Neural crest cell (in vitro differentiated cells): ENCODE measurements at regions not wholly inside any gene's neighbourhood (a gene's known extent, or its start where the extent isn't known, plus 50 kb on each side); places are given as distances from the start of the nearest gene placed in this dataset.

Experiments used
- DNase-seq: peaks from one replicate; pipeline ENCODE4 v3.0.0; 2021; ENCODE audit warnings: low read depth, mixed read lengths, low spot score
- H3K27ac Mint-ChIP-seq: one replicate; pipeline ENCODE4 v1.8.0; 2021; ENCODE audit warnings: mild to moderate bottlenecking, mixed read lengths; ENCODE audit not compliant: unreplicated experiment
- H3K27me3 Mint-ChIP-seq: 2 replicates; pipeline ENCODE4 v1.8.0; 2021; ENCODE audit warnings: low read depth, mild to moderate bottlenecking, mixed read lengths
- H3K36me3 Mint-ChIP-seq: 2 replicates; pipeline ENCODE4 v1.8.0; 2021; ENCODE audit warnings: low read depth, mild to moderate bottlenecking, mixed read lengths
- H3K4me1 Mint-ChIP-seq: 2 replicates; pipeline ENCODE4 v1.8.0; 2021; ENCODE audit warnings: mixed read lengths
- H3K4me3 Mint-ChIP-seq: one replicate; pipeline ENCODE4 v1.8.0; 2021; ENCODE audit warnings: mild to moderate bottlenecking, mixed read lengths
- H3K9me3 Mint-ChIP-seq: 2 replicates; pipeline ENCODE4 v1.8.0; 2021; ENCODE audit warnings: mixed read lengths
- CTCF ChIP-seq: fragments of 200-600 bp; sonication (generic); conservative IDR thresholded peaks from 2 replicates; pipeline ENCODE4 v1.5.0; 2021; ENCODE audit warnings: antibody characterized with exemption, mild to moderate bottlenecking

- Mint-ChIP-seq H3K4me3 (no peak overlapping the region), H3K9me3 (no peaks in the 10 kb centered on the region), H3K4me1 (no peaks in the 10 kb centered on the region), H3K27ac (peak overlapping the region; percentile 63), H3K27me3 (no peaks in the 10 kb centered on the region), H3K36me3 (no peaks in the 10 kb centered on the region)
- TF ChIP-seq CTCF: no peak
- no peak for DNase-seq
Measured at GRCh38 chr2:57182916-57183315, 863.7 kb upstream of the VRK2 start.

- Mint-ChIP-seq H3K27me3 (peaks cover 5% of the 10 kb centered on the region), H3K9me3 (no peaks in the 10 kb centered on the region), H3K27ac (no peak overlapping the region), H3K4me3 (no peak overlapping the region), H3K4me1 (no peaks in the 10 kb centered on the region), H3K36me3 (no peaks in the 10 kb centered on the region)
- DNase-seq: no peak
- no peak for TF ChIP-seq CTCF
Measured at GRCh38 chr2:57185568-57185967, 861.0 kb upstream of the VRK2 start.

GRCh38 chr2:57190007-57190406, 856.6 kb upstream of the VRK2 start:
- no peak overlapping the region for H3K4me3 Mint-ChIP-seq
- no peaks in the 10 kb centered on the region for H3K36me3 Mint-ChIP-seq
- no peak overlapping the region for H3K27ac Mint-ChIP-seq
- no peaks in the 10 kb centered on the region for H3K4me1 Mint-ChIP-seq
- no peak for TF ChIP-seq CTCF
- DNase-seq: no peak
- H3K27me3 Mint-ChIP-seq: peaks cover 5% of the 10 kb centered on the region
- H3K9me3 Mint-ChIP-seq: peaks cover 5% of the 10 kb centered on the region

- H3K9me3 Mint-ChIP-seq: no peaks in the 10 kb centered on the region
- H3K27ac Mint-ChIP-seq: no peak overlapping the region
- no peak for DNase-seq
- H3K36me3 Mint-ChIP-seq: no peaks in the 10 kb centered on the region
- TF ChIP-seq CTCF: no peak
- no peak overlapping the region for H3K4me3 Mint-ChIP-seq
- no peaks in the 10 kb centered on the region for H3K27me3 Mint-ChIP-seq
- peaks cover 3% of the 10 kb centered on the region for H3K4me1 Mint-ChIP-seq
Measured at GRCh38 chr2:57199663-57200062, 846.9 kb upstream of the VRK2 start.

GRCh38 chr2:57204364-57204763, 842.2 kb upstream of the VRK2 start:
- Mint-ChIP-seq H3K27me3 (no peaks in the 10 kb centered on the region), H3K9me3 (no peaks in the 10 kb centered on the region), H3K36me3 (no peaks in the 10 kb centered on the region), H3K4me3 (no peak overlapping the region), H3K4me1 (no peaks in the 10 kb centered on the region), H3K27ac (no peak overlapping the region)
- TF ChIP-seq CTCF: no peak
- no peak for DNase-seq

GRCh38 chr2:57205241-57205640, 841.4 kb upstream of the VRK2 start:
- DNase-seq: no peak
- Mint-ChIP-seq H3K27me3 (no peaks in the 10 kb centered on the region), H3K36me3 (no peaks in the 10 kb centered on the region), H3K27ac (no peak overlapping the region), H3K4me1 (peaks cover 4% of the 10 kb centered on the region), H3K9me3 (no peaks in the 10 kb centered on the region), H3K4me3 (no peak overlapping the region)
- TF ChIP-seq CTCF: no peak
